Kidney (tissue), 13 donors: ENCODE measurements at regions not wholly inside any gene's neighbourhood (a gene's known extent, or its start where the extent isn't known, plus 50 kb on each side); places are given as distances from the start of the nearest gene placed in this dataset.
"Not testable (repeated sequence)": the region's sequence is repeated elsewhere in the genome, so short reads cannot be mapped to it uniquely, and the experiment has no call there.

Source experiments
- DNase-seq, 5 donors: peaks; one replicate each; pipeline ENCODE4 v3.0.0-alpha.2; 2013 to 2020
- FAIRE-seq: peaks from 2 replicates; lab custom pipeline; 2012; peaks lifted over from hg19 to GRCh38; lab: Jason Lieb, UNC
- H3K27ac ChIP-seq, 2 donors: one replicate each; pipeline ENCODE4 v1.7.0; 2013; ENCODE audit warnings: low read depth in 2 of 2, low read length in 2 of 2, inconsistent platforms in 1 of 2
- H3K27me3 ChIP-seq: one replicate; pipeline ENCODE4 v1.7.1; 2013; ENCODE audit warnings: low read length, inconsistent platforms; ENCODE audit not compliant: control insufficient read depth, insufficient read depth
- H3K36me3 ChIP-seq, 3 donors: one replicate each; pipeline versions ENCODE4 v1.7.0 to v1.7.1; 2013; ENCODE audit warnings: low read length in 3 of 3, control low read depth in 1 of 3, inconsistent platforms in 1 of 3; ENCODE audit not compliant: insufficient read depth in 3 of 3, control insufficient read depth in 2 of 3
- H3K4me1 ChIP-seq, 3 donors: one replicate each; pipeline versions ENCODE4 v1.7.0 to v1.7.1; 2013; ENCODE audit warnings: low read length in 3 of 3, inconsistent platforms in 1 of 3, low read depth in 1 of 3; ENCODE audit not compliant: control insufficient read depth in 2 of 3, insufficient read depth in 2 of 3
- H3K4me3 ChIP-seq, 3 donors: one replicate each; pipeline versions ENCODE4 v1.7.0 to v1.8.1; 2013; ENCODE audit warnings: low read length in 3 of 3, control low read depth in 1 of 3, inconsistent platforms in 1 of 3
- H3K9ac ChIP-seq, 3 donors: one replicate each; pipeline versions ENCODE4 v1.7.0 to v1.7.1; 2013; ENCODE audit warnings: low read length in 3 of 3, control low read depth in 1 of 3, inconsistent platforms in 1 of 3
- H3K9me3 ChIP-seq, 3 donors: one replicate each; pipeline versions ENCODE4 v1.7.0 to v1.7.1; 2013; ENCODE audit warnings: low read length in 3 of 3, control low read depth in 1 of 3, inconsistent platforms in 1 of 3; ENCODE audit not compliant: control insufficient read depth in 2 of 3, insufficient read depth in 1 of 3
- intact Hi-C: fragments of 100-400 bp; cut with DNase I; formaldehyde crosslinking; loops from one replicate; pipeline ENCODE4 v1.11.1; 2022
- TF ChIP-seq, protein P1 (sequence below): IDR thresholded peaks from 3 replicates; pipeline ENCODE4 v1.5.1; 2012; ENCODE audit warnings: mild to moderate bottlenecking, moderate library complexity, borderline replicate concordance; ENCODE audit not compliant: insufficient read depth; ENCODE audit errors: extremely low read depth
- donor health status: control.
- donor health status: control.
- donor health status: control.
- donor health status: control.
- donor health status: control.
- donor health status: DM: yes; HTN: yes; CAD: no.
- donor health status: Normal renal cell carcinoma (clear cell type).

DNA sequence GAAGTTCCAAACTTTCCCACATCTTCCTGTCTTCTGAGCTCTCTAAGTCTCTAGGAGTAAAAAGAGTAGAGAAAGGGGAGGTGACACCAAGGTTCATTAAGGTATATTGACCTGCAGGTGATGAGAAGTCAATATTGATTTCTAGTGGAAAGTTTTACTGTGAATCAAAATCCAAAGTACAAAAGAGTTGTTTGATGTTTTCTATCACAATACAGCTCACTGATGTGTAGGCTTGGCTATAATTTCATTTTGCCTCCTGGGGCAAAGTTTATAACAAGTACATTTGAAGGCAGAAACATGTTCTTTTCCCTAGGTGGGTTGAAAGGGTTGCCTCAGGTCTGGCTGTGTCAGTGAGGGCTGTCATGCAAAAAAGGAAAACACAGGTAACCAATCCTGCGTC lies 65.2 kb upstream of the LRPPRC start:
- Histone ChIP-seq H3K27me3 (no peaks in the 10 kb centered on the region), H3K9me3 (no peaks in the 10 kb centered on the region), H3K27ac (peak overlapping the region in 1 of 2 donors; percentile 71), H3K4me1 (peaks cover 0 to 3% (median 0%) of the 10 kb centered on the region in 3 donors), H3K36me3 (no peaks in the 10 kb centered on the region), H3K9ac (no peak overlapping the region), H3K4me3 (no peak overlapping the region)
- TF ChIP-seq, protein P1, sequence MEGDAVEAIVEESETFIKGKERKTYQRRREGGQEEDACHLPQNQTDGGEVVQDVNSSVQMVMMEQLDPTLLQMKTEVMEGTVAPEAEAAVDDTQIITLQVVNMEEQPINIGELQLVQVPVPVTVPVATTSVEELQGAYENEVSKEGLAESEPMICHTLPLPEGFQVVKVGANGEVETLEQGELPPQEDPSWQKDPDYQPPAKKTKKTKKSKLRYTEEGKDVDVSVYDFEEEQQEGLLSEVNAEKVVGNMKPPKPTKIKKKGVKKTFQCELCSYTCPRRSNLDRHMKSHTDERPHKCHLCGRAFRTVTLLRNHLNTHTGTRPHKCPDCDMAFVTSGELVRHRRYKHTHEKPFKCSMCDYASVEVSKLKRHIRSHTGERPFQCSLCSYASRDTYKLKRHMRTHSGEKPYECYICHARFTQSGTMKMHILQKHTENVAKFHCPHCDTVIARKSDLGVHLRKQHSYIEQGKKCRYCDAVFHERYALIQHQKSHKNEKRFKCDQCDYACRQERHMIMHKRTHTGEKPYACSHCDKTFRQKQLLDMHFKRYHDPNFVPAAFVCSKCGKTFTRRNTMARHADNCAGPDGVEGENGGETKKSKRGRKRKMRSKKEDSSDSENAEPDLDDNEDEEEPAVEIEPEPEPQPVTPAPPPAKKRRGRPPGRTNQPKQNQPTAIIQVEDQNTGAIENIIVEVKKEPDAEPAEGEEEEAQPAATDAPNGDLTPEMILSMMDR, result no peak
- intact Hi-C loops, result no loop called here
- FAIRE-seq (no peak), DNase-seq (no peak)

DNA sequence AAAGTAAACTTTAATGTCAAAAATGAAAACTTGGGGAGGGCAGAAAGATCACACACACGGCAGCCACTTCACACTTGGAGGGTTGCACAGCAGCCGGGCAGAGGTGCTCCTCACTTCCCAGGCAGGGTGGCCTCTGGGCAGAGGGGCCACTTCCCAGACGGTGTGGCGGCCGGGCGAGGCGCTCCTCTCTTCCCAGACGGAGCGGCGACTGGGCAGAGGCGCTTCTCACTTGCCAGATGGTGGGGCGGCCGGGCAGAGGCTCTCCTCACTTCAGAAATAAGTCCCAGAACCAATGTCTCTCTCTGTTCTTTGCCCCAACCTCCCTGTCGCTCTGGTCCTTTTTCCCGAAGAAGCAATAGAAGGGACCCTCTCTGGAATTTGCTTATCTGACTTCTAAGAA lies 65.7 kb upstream of the LRPPRC start:
- TF ChIP-seq, protein P1, result no peak
- intact Hi-C loops, result no loop called here
- Histone ChIP-seq H3K27ac (peak overlapping the region in 1 of 2 donors; percentile 71), H3K27me3 (no peaks in the 10 kb centered on the region), H3K4me1 (peaks cover 0 to 3% (median 0%) of the 10 kb centered on the region in 3 donors), H3K36me3 (no peaks in the 10 kb centered on the region), H3K9ac (no peak overlapping the region), H3K4me3 (no peak overlapping the region), H3K9me3 (no peaks in the 10 kb centered on the region)
- FAIRE-seq, result no peak
- DNase-seq, result no peak

DNA sequence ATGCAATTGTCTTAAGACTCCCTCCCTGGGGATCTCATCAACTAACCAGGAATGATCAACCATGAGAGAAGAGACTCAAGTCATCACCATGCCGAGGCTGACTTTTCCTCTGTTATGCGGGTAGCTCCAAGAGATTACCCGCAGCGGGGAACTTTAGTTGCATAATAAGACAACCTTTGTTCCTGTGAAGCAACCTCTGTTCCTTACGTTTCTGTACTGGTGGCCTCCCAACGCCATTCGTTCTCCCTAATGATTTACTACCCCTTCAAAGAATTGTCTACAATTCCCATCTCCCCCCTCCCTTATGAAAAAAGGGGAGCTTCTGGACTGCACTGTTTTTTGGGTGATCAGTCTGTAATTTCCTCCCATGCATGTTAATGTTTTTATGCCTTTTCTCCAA lies 66.1 kb upstream of the LRPPRC start:
- Histone ChIP-seq H3K9ac (no peak overlapping the region), H3K4me1 (peaks cover 0 to 3% (median 0%) of the 10 kb centered on the region in 3 donors), H3K4me3 (no peak overlapping the region), H3K9me3 (no peaks in the 10 kb centered on the region), H3K27ac (peak overlapping the region in 1 of 2 donors; percentile 71), H3K27me3 (no peaks in the 10 kb centered on the region), H3K36me3 (no peaks in the 10 kb centered on the region)
- FAIRE-seq (no peak), DNase-seq (no peak)
- TF ChIP-seq, protein P1, result no peak
- intact Hi-C loops, result no loop called here

DNA sequence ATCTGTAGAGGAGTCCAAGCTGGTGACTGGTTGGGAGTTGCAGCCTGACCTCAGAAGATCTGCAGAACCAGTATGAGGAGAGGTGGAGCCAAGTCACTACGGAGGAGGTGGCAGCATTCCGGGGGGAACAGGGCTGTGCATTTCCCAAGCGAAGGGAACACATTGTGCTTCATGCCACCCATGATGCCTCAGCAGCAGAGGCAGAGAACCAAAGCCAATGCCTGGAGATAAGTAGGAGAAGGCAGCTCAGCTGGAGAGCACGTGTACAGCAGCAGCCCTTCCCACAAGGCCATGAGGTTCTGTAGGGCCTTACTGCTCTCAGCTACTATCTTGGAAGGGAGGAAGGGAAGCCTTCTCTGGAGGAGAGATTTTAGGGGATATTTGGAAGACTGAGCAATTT lies 67.2 kb upstream of the LRPPRC start:
- H3K27ac ChIP-seq, result no peak overlapping the region
- intact Hi-C loops, result no loop called here
- FAIRE-seq (no peak), DNase-seq (no peak)
- TF ChIP-seq, protein P1, result no peak
- H3K27me3 ChIP-seq, result no peaks in the 10 kb centered on the region
- H3K36me3 ChIP-seq, result no peaks in the 10 kb centered on the region
- no peak overlapping the region for H3K4me3 ChIP-seq
- H3K9me3 ChIP-seq, result no peaks in the 10 kb centered on the region
- no peak overlapping the region for H3K9ac ChIP-seq
- peaks cover 0 to 3% (median 0%) of the 10 kb centered on the region in 3 donors for H3K4me1 ChIP-seq

DNA sequence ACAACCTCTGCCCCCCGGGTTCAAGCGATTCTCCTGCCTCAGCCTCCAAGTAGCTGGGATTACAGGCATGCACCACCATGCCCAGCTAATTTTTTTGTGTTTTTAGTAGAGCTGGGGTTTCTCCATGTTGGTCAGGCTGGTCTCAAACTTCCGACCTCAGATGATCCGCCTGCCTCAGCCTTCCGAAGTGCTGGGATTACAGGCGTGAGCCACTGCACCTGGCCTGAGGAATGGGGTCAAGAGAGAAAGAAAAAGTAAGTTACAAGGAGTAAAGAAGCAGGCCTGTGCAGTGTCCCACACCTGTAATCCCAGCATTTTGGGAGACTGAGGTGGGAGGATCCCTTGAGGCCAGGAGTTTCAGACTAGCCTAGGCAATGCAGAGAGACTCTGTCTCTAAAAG lies 68.5 kb upstream of the LRPPRC start:
- H3K27me3 ChIP-seq, H3K4me1 ChIP-seq, FAIRE-seq, H3K36me3 ChIP-seq, DNase-seq, H3K9ac ChIP-seq, H3K4me3 ChIP-seq, intact Hi-C loops, H3K27ac ChIP-seq, H3K9me3 ChIP-seq: not testable (repeated sequence)
